GM18868 (cell line): ENCODE measurements at regions not wholly inside any gene's neighbourhood (a gene's known extent, or its start where the extent isn't known, plus 50 kb on each side); places are given as distances from the start of the nearest gene placed in this dataset.

Experiments
- ATAC-seq: cut with Tn5 transposase; IDR thresholded peaks from one replicate; pipeline ENCODE4 v1.9.1; 2021; ENCODE audit warnings: mild to moderate bottlenecking, moderate library complexity; ENCODE audit not compliant: unreplicated experiment

DNA sequence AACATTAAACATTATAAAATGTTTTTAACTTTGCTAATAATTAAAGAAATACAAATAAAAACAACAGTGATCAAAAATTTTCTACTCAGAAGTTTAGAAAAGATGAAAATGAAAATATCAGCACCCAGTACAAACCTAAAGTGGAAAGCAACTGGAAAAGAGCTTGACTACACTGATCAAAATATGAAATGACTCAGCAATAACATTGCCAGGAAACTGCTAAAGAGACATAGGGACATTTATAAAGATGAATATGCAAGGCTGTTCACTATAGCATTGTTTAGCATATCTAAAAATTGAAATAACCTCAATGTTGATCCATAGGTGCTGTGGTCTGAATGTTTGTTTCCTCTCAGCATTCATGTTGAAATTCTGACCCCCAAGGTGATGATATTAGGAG lies 88.5 kb upstream of the NOCT start:
- ATAC-seq = no peak

DNA sequence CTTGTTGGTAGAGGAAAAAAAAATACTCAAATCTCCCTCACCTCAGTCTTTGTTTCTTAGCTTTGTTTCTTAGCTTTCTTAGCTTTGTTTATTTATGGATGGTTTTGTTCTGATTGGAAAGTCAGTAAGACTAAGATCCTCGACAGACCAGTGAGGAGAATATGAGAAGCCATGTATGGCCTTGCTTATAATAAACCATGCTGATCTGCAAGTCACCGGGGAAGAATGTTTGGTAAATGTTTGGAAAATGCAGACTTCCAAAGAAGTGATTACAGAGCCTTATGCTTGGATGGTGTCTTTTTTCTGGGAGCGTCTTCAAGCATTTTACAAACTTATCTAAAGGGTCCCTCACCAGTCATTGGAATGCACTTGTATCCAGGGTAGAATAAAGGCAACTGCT lies 90.1 kb upstream of the NOCT start:
- no peak for ATAC-seq

DNA sequence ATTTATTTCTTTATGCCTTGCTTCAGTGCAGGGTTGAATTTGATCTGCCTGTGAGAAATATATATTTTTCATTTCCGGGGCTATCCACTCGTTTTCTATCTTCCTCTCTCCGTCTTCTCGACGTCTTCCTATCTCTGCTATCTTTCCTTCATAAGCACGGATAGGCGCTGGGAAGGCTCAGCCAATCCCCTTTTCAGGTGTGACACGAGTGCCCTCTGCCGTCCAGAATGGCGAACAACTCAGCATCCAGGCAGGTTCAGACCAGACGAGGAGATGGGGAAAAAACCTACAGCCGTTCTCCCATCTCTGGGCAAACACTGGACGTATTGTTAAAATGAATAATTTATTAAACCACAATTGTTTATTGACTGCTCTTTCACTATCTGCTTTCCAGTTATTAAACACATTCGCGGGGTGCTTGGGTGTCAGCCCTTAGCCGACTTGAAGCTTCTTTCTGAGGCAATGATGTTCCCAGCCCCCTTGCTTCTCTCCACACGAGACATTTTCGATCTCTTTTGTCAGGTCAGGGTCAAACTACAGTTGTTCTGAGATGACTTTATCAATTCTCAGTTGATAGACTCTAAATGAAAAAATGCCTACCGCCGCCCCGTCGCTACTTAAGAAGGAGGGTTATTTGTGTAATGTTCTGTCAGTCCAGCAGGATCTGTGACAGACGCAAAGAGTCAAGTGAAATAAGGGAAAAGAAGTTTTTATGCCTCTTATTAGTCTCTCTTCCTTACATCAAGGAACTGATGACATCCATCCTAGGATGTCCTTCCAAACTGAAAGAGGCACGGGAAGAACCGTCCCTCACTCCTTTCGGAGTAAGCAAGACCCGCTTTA lies 96.3 kb upstream of the NOCT start:
- peak; percentile 84 for ATAC-seq

DNA sequence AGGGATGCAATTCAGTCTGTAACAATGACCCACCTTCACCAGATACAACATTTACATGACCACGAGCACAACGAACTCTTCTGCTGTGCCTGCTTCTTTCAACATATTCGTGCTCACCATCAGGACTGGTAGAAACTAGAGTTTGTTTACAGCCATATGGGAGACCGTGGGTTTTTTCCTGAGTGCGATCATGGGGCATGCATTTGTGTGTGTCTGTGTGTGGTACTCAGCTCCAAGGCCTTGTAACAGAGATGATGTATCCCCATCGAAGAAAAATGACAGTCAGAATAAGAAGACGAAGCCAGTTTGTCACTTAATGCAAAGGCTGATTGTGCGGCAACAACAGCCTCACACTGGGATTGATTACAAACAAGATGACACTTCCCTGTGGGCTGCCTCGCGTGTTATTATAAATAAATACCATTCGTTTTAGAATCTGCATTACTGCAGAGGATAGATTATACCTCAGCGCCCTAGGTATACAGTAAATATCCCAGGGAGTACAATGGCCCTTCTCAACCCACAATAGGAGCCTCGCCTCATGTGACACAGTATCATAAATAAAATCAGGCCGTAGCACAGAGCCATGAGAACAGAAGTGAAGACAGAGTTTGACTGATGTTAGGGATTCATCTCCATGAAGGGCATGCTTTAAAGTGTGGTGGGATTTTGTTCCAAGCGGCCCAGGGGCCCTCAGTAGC lies 97.3 kb upstream of the NOCT start:
- ATAC-seq = no peak

DNA sequence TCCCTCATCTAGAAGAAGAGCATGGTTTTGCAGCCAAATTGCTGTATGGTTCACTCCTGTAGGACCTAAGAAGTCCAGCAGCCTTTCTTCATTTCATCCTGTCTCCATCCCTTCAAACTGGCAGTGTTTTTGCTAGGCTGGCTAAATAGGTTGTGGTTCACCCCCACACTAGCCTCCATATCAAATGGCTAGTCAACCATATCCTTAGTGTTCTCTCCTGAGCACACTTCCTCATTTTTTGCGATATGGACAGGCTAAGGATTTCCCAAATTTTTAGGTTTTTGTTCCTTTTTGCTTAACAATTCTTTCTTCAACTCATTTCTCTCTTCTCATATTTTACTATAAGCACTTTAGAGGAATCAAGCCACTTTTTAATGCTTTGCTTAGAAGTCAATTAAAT lies 98.8 kb upstream of the NOCT start:
- ATAC-seq = no peak

DNA sequence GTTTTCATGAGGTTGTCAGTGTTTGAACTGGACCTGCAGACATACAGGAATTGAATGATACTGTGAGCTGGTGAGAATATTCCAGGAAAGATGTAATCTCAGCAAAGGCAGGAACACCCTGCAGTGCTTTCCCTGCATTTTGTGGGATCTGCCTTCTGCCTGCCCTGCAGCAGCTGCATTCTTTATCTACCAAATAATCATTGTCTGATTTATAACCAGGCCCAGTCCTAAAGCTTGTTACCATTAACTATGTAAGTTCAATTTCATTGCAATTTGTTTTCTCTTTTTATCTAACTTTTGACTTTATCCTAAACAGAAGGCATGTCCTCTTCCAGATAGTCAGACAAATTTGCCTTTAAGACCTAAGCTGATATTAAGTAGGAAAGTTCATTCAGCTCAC lies 99.8 kb upstream of the NOCT start:
- no peak for ATAC-seq

DNA sequence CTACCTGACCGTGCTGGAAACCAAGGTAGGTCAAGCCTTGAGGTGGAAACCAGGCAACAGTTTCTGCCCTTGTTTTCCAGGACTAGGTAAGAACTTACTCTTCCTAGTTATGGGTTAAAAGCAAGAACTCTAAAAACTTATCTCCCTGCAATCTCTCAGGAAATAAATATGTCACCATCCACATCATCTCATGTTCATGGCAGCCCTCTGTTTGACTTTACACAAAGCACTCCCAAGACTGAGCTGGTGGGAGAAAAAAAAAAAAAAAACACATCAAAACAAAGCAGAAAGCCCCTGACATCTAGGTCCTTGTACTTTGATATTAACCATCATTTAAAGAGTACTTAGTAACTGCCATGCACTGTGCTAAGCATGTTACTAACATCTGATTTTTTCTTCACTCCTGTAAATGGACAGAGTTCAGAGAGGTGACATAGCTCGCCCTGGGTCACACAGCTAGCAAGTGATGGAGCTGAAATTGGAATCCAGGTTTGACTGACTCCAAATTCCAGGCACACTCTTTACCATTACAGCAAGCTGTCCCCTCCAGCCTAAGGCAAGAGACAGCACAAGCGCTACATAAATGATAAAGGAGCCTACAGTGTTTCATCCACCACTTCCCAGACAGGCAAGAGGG lies 102.8 kb upstream of the NOCT start:
- no peak for ATAC-seq

DNA sequence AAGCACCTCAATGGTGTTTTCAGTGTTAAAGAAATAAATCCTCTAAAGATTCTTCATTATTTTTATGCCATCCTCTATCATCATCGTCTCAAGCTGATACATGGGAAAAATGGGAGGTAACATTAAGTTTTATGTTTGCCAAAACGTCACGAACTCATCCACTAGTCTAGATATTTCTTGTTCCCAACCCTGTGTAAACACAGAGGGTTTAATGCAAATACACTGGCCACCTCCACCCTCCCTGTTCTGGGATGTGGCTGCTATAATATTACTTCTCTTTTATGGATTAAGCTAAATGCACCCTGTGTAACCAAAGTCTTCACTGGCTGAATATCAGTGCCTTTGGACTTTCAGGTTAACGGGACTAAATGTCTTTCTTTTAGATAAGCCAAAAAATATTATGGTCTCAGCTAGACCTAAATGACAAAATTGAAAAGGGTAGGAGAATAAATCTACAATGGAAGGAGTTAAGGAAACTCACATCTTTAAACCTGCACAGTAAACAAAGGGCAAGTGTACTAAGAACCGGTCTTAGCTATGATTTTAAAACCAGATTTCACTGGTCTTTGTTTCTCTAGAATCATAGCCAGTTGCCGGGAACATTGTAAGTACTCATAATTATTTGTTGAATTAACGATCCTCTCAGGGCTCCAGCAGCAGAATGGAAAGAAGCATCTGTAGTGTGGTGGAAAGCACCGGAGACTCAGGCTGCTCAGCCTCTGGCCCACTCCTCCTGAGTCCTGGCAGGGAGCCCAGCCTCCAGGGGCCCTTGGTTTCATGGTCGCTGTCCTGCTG lies 103.5 kb upstream of the NOCT start:
- no peak for ATAC-seq

DNA sequence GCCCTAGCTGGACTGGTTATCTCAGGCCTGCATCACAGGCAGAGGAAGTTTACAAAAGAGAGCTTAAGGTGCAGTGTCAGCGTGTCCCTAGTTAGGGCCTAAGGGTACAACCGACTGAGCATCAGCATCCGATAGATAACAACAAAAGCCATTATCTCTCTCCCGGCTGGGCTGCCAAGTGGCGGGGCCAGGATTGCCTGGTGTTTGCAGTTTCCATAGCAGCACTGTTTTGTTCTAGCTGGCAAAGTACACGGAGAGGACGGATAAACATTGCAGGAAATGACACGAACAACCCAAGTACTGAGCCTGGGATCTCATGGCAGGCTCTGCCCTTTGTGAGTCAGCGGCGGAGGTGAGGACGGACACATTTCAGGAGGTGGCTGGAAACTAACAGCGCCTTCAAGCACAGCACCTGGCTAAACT lies 104.7 kb upstream of the NOCT start:
- no peak for ATAC-seq

DNA sequence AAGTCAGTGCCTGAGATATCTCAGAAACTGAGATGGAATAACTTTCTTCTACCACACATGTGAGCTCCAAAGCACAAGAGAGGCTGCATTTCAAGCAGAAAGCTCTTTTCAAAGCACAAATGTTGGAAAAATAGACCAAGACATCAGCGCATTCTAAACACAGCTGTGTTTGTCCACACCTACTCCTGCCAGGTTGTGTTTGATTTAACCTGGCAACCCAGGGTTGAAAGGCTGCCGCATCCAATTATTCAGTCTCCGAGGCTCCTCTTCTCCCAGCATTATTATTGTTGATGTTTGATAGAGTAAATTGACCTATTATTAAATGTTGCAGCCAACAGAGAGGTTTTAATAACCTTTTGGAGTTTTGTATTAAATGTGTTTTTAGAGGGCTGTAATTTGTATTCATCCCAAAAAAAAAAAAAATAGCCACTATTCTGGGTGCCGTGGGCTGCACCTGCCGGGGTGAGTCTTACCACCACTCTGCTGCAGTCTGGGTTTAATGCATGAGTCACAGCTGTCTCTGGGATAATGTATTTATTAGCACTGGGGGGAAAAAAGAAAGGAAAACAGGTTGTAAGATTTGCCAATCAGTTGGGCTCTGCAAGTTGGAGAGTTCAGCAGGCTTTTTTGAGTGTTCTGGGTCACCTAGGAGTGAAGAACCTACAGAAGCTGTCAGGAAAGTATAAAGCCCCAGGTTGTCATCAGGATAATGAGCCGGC lies 105.2 kb upstream of the NOCT start:
- ATAC-seq = no peak

DNA sequence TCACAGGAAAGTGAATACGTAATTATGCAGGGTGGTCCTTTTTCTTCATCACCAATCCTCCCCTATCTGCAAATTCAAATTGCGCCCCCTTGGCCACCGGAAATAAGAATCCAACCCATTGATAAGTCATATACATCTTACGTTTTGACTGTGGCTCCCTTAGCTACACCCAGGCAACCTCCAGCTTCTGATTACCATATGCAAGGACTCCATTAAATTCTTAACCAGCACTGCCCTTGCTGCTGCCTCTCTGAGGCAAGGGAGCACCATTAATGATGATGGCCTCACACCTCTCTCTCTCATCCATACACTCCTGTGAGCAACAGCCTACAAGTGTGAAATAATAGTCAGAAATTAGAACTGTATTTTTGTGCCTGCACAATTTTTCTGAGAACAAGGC lies 106.0 kb upstream of the NOCT start:
- no peak for ATAC-seq

DNA sequence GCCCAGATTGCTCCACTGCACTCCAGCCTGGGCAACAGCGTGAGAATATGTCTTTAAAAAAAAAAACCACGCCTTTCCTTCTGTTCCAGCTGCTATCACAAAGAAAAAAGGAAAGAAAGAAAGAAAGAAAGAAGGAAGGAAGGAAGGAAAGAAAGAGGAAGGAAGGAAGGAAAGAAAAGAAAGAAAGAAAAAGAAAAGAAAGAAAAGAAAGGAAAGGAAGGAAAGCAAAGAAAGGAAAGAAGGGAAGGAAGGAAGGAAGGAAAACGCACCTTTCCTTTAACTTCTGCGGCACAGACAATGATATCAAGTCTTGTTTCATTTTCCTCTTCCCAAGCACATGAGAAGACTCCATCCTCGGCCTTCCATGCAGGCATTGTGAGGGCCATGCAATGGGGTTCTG lies 107.4 kb upstream of the NOCT start:
- no peak for ATAC-seq

DNA sequence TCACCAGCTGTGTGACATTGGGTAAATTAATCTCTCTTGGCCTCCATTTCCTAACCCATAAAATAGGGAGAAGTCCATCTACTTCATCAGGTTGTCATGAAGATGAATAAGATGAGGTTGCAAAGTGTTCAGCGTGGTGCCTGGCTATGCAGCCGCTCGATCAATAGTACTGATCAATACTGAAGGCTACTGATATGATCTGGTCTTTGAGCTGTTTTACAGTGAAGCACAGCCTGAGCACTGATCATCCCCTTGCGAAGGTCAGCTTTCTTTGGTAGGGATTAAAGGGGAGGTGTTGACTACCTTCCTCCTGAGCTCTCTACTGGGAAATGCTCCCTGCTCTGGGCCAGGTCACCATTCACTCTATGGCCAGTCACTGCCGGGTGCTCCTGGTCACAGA lies 108.4 kb upstream of the NOCT start:
- no peak for ATAC-seq

DNA sequence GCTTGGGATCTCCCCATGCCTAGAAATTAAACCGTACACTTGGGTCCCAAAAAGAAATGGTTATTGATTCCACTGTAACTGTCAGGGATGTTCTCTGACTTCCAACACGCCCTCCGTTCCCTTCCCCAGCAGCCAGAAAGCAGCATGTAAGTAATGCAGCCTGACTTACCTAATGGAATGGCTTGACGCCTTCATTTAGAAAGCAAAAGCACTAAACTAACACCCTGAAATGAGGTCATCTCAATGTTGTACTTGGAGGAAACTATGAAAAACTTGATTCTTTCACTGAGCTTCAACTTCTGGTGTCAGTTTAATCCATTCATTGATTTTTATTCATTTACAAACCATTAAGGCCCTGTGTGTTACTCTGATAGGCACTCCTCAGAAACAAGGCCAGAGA lies 110.8 kb upstream of the NOCT start:
- ATAC-seq = no peak

DNA sequence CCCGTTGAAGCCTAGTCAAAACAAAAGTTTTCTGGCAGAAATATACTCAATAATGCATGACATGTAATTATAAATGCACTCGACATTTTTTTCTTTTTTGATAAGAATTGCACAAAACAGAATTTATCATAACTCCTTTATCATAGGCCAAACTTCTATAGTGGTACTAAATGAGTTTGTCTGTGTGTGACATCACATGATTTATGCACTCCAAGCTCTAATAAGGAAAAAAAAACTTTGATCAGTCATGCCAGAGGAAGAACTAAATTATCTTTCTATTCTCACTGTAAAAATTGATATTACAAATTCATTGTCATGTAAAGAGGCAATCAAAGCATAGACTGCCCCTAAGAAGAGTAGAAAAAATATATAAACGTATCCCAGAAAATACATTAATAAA lies 112.4 kb upstream of the NOCT start:
- no peak for ATAC-seq

DNA sequence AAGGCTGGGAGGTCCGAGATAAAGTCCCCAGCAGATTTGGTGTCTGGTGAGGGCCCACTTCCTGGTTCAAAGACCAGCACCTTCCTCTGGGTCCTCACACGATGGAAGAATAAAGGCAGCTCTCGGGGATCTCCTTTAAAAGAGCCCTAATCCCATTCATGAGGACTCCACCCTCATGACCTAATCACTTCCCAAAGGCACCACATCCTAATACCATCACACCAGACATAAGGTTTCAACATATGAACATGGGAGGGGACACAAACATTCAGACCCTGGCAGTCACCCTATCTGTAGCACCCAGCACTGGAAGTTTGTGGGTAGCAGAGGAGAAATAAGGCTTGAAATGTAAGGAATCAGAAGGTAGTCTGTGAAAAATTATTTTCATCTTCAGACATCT lies 112.9 kb upstream of the NOCT start:
- ATAC-seq = no peak

DNA sequence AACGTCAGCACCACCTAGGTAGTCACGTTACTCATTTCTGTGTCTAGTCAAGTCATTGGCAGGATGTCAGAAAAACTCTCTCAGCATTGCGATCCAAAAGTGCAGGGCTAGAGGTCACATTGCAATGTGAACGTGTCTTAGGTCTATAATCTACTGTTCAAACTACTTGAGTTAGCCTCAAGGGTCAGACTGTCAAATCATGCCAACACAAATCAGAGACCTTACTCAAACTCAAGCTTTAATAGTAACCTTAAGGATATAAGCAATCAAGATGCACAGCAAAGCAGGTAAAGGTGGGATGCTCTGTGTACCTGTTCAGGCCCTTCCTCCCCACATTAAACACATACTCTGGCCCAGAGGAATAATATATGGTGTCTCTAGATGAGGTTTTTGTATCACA lies 114.4 kb upstream of the NOCT start:
- no peak for ATAC-seq

DNA sequence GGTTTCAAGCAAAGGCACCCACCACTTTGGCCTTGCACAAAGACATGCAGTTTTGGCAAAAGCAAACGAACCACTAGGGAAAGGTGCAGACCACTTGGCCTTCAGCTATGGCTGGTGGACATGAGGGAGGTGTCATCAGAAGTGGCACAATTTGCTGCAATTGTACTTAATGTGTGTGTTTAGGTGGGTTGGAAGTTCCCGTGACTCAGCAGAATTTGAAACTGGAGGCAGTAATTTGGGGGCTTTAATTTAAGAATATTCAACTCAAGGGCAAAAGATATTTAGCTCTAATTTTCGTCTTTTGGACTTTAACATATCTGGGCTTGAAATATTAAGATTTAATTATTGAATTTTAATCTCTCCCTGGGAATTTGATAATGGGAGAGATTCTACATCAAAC lies 115.6 kb upstream of the NOCT start:
- no peak for ATAC-seq

DNA sequence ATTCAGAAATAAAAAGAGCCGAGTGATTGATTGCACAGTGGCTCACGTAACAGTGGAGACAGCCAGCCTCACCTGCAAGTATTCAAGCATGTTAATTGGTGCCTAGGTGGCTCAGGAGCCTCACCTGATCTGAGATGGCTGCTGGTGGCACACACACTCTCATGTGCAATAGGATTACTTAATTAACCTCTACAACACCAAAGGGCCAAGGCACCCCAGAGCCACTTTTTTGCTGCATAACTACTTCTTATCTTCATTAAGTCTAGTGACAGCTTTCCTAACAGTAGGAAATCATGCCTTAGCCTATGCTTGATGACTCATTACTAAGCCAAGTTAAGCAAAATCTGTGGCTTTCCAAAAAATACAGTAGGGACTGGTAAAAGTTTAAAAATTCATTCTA lies 117.3 kb upstream of the NOCT start:
- ATAC-seq = no peak

DNA sequence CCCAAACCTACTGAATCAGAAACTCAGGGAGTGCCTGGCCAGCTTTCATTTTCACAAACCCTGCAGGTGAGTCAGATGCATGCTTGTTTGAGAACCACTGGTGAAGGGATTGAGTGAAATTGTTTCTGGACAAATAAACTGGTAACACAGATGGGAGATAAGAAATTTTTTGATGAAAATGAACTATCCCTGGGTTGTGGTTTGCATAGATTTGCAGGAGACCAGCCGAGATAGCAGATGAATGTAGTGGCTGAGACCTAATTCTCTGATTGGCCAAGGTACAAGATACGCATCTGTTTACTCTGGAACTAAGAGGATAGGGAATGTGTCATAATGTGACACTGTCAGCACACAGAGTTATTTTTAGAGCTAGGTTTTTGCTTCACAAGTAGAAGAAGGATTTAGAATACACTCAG lies 117.8 kb upstream of the NOCT start:
- peak; percentile 53 for ATAC-seq

DNA sequence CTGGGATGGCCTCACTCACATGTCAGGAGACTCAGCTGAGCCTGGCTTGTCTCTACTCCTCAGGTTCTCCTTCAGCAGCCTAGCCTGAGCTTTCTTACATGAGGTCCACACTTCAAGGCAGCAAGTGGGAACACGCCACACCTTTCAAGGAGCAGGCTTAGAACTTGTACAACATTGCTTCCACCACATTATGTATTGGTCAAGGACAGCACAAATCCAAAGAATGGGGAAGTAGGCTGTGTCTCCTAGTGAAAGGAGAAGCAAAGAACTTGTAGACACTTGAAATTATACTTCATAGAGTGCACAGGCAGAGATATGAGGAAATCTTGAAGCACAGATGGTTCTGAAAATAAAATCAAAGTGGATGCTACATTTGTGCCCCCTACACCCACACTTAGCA lies 120.9 kb upstream of the NOCT start:
- no peak for ATAC-seq
